Adrenal gland (tissue), 9 donors: ENCODE measurements at regions not wholly inside any gene's neighbourhood (a gene's known extent, or its start where the extent isn't known, plus 50 kb on each side); places are given as distances from the start of the nearest gene placed in this dataset.

Experiments used
- DNase-seq, 7 donors: peaks; one replicate each; pipeline ENCODE4 v3.0.0-alpha.2; 2019 to 2020
- H3K27ac ChIP-seq, 5 donors: fragments of 200-600 bp; sonication (generic) in 4 of 5; 1 replicate in 3 of 5; 2 replicates in 2 of 5; pipeline versions ENCODE4 v1.5.1 to v1.8.0; 2016 to 2020; ENCODE audit warnings: mild to moderate bottlenecking in 1 of 5
- H3K27me3 ChIP-seq: fragments of 200-600 bp; 2 replicates; pipeline ENCODE4 v1.8.0; 2021
- H3K36me3 ChIP-seq, 2 donors: fragments of 200-600 bp; replicated peaks in 1 of 2; 1 replicate in 1 of 2; 2 replicates in 1 of 2; pipeline versions ENCODE4 v1.5.1 to v1.8.0; 2018 to 2022
- H3K4me1 ChIP-seq, 2 donors: fragments of 200-600 bp; replicated peaks in 1 of 2; 1 replicate in 1 of 2; 2 replicates in 1 of 2; pipeline versions ENCODE4 v1.5.1 to v1.8.0; 2018 to 2021
- H3K4me3 ChIP-seq, 4 donors: fragments of 200-600 bp; sonication (generic) in 3 of 4; one replicate each; pipeline ENCODE4 v1.5.1; 2016 to 2018
- H3K9me3 ChIP-seq, 3 donors: fragments of 200-600 bp; sonication (generic) in 1 of 3; replicated peaks in 1 of 3; 1 replicate in 2 of 3; 2 replicates in 1 of 3; pipeline versions ENCODE4 v1.5.1 to v1.8.0; 2016 to 2021
- CTCF ChIP-seq, 6 experiments: fragments of 450-650 bp in 4 of 6; fragments of 200-600 bp in 2 of 6; sonication (generic) in 1 of 6; IDR thresholded peaks; 1 replicate in 5 of 6; 2 replicates in 1 of 6; pipeline versions ENCODE4 v1.5.1 to v1.8.0; 2016 to 2021; ENCODE audit warnings: antibody characterized with exemption in 6 of 6, mild to moderate bottlenecking in 2 of 6, moderate library complexity in 1 of 6
- POLR2A ChIP-seq, 2 donors: fragments of 450-650 bp; IDR thresholded peaks; one replicate each; pipeline ENCODE4 v1.6.1; 2017; ENCODE audit warnings: antibody characterized with exemption in 2 of 2, mild to moderate bottlenecking in 2 of 2, moderate library complexity in 1 of 2
- WGBS, 4 donors: extraction: QIAGEN DNeasy Blood & Tissue Kit in 2 of 4; methylation state at CpG; one replicate each; pipeline versions ENCODE4 v1.1.5 to v1.1.7; 2013 to 2017; 5-methylcytosine and 5-hydroxymethylcytosine counted together
- intact Hi-C, 2 donors: fragments of 100-400 bp; cut with DNase I; formaldehyde crosslinking; loops; one replicate each; pipeline versions ENCODE4 v1.14.1 to v1.15.0; 2022 to 2023
- donor health status: healthy with polysubstance abuse.
- donor health status: Bipolar disorder and iron deficiency.
- donor health status: DM: yes; HTN: yes; CAD: no.
- donor health status: DM: no; HTN: no; CAD: no.
- donor health status: DM: no; HTN: no; CAD: no.

GRCh38 chr3:28853830-28854229 is 427.0 kb upstream of the RBMS3 start:
- Histone ChIP-seq H3K36me3 (no peaks in the 10 kb centered on the region), H3K27ac (no peak overlapping the region), H3K4me3 (no peak overlapping the region), H3K27me3 (no peaks in the 10 kb centered on the region), H3K4me1 (no peaks in the 10 kb centered on the region), H3K9me3 (no peaks in the 10 kb centered on the region)
- no peak for DNase-seq
- intact Hi-C loops, result no loop called here
- TF ChIP-seq POLR2A (IDR thresholded peaks at IDR 0.05) (no peak), CTCF (IDR thresholded peaks at IDR 0.05) (no peak)
- WGBS, 4 donors, result 26 to 45% (median 36%) methylated on average over 1 of the region's 1 CpG

- Histone ChIP-seq H3K4me3 (no peak overlapping the region), H3K9me3 (no peaks in the 10 kb centered on the region), H3K4me1 (no peaks in the 10 kb centered on the region), H3K27ac (no peak overlapping the region), H3K27me3 (no peaks in the 10 kb centered on the region), H3K36me3 (no peaks in the 10 kb centered on the region)
- no peak for DNase-seq
- intact Hi-C loops, result no loop called here
- TF ChIP-seq POLR2A (IDR thresholded peaks at IDR 0.05), result no peak
- TF ChIP-seq CTCF (IDR thresholded peaks at IDR 0.05), result no peak
- 70 to 83% (median 79%) methylated on average over 3 of the region's 3 CpGs for WGBS, 4 donors
These were observed 424.1 kb upstream of the RBMS3 start for GRCh38 chr3:28856796-28857195.

- no peaks in the 10 kb centered on the region for H3K27me3 ChIP-seq
- no peak for DNase-seq
- intact Hi-C loops, result no loop called here
- H3K27ac ChIP-seq, result no peak overlapping the region
- H3K4me1 ChIP-seq, result no peaks in the 10 kb centered on the region
- TF ChIP-seq POLR2A (IDR thresholded peaks at IDR 0.05) (no peak), CTCF (IDR thresholded peaks at IDR 0.05) (no peak)
- H3K9me3 ChIP-seq, result no peaks in the 10 kb centered on the region
- H3K36me3 ChIP-seq, result no peaks in the 10 kb centered on the region
- H3K4me3 ChIP-seq, result no peak overlapping the region
These were observed 421.0 kb upstream of the RBMS3 start for GRCh38 chr3:28859897-28860296.

- Histone ChIP-seq H3K27ac (no peak overlapping the region), H3K27me3 (no peaks in the 10 kb centered on the region), H3K4me1 (no peaks in the 10 kb centered on the region), H3K36me3 (no peaks in the 10 kb centered on the region), H3K4me3 (no peak overlapping the region), H3K9me3 (no peaks in the 10 kb centered on the region)
- 51 to 69% (median 61%) methylated on average over 4 of the region's 4 CpGs for WGBS, 4 donors
- intact Hi-C loops, result no loop called here
- peak in 5 of 7 donors; percentile 17 to 58 (median 29) for DNase-seq
- TF ChIP-seq CTCF (IDR thresholded peaks at IDR 0.05), result no peak
- no peak for TF ChIP-seq POLR2A (IDR thresholded peaks at IDR 0.05)
These were observed 420.6 kb upstream of the RBMS3 start for GRCh38 chr3:28860307-28860706.
